ENCODE measurements at regions not wholly inside any gene's neighbourhood (a gene's known extent, or its start where the extent isn't known, plus 50 kb on each side); places are given as distances from the start of the nearest gene placed in this dataset.

DNA sequence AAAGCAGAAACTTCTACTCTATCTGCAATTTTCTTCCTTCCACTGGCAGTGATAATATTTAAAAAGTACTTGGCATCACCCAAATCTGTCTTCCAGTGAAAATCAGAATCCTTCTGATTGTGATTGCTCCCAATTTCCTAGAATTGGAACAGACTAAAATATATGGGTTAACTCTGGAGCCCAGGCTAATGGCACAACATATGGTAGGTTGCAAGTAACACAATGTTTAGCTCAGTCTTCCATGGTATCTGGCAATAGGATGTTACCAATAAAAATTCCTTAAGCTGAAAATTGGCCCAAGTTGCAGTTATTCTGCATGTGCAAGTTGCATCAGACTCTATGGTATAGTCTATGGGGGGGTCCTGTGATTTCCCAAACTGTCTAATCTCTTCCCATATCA is 273.5 kb upstream of the ADAMTS9 start:
- TF ChIP-seq TAF1 (IDR thresholded peaks at IDR 0.05; ENCODE audit: borderline replicate concordance, low read depth, low read length) = no peak
- no peak for TF ChIP-seq NRF1 (IDR thresholded peaks at IDR 0.05; ENCODE audit: low read depth, low read length)
- no peak for TF ChIP-seq FOSL2 (IDR thresholded peaks at IDR 0.05; ENCODE audit: borderline replicate concordance, low read depth)
- TF ChIP-seq, protein P1, sequence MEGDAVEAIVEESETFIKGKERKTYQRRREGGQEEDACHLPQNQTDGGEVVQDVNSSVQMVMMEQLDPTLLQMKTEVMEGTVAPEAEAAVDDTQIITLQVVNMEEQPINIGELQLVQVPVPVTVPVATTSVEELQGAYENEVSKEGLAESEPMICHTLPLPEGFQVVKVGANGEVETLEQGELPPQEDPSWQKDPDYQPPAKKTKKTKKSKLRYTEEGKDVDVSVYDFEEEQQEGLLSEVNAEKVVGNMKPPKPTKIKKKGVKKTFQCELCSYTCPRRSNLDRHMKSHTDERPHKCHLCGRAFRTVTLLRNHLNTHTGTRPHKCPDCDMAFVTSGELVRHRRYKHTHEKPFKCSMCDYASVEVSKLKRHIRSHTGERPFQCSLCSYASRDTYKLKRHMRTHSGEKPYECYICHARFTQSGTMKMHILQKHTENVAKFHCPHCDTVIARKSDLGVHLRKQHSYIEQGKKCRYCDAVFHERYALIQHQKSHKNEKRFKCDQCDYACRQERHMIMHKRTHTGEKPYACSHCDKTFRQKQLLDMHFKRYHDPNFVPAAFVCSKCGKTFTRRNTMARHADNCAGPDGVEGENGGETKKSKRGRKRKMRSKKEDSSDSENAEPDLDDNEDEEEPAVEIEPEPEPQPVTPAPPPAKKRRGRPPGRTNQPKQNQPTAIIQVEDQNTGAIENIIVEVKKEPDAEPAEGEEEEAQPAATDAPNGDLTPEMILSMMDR (IDR thresholded peaks at IDR 0.05) = no peak
- TF ChIP-seq GABPA (IDR thresholded peaks at IDR 0.05; ENCODE audit: low read depth) = no peak
- TF ChIP-seq SIN3A (IDR thresholded peaks at IDR 0.05; ENCODE audit: borderline replicate concordance, low read depth, low read length) = no peak
- TF ChIP-seq POLR2AphosphoS5 (IDR thresholded peaks at IDR 0.05; ENCODE audit: low read depth, low read length) = no peak
- TF ChIP-seq FOXM1 (IDR thresholded peaks at IDR 0.05; ENCODE audit: low read depth) = no peak
- no peak for TF ChIP-seq TEAD4 (IDR thresholded peaks at IDR 0.05; ENCODE audit: borderline replicate concordance, insufficient read depth)
